LNCAP (cell line): ENCODE measurements at regions not wholly inside any gene's neighbourhood (a gene's known extent, or its start where the extent isn't known, plus 50 kb on each side); places are given as distances from the start of the nearest gene placed in this dataset.

Source experiments
- CTCF ChIP-seq: fragments of 450-650 bp; IDR thresholded peaks from 2 replicates; pipeline ENCODE4 v1.5.1; 2017; ENCODE audit warnings: mild to moderate bottlenecking

DNA sequence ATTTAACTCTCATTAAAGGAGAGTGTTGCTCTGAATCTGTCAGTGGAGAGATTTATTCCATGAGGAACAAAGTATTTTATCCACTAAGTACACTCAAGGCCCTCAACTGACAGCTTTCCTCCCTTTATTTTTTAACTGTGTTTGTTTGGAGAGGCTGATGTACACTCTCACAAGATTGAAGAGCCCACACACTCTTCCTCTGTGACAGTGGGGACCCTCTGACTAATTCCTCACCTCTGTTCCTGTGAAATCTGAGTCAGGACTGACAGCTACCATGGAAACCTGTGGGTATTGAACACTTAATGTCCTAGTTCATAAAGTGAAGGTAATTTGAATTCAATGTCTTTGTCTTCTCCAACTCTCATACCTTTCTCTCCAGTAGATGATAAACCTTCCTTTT, 189.8 kb upstream of the PITRM1 start:
- no peak for TF ChIP-seq CTCF

GRCh38 chr10:3361640-3362039, 189.1 kb upstream of the PITRM1 start:
- TF ChIP-seq CTCF = no peak

DNA sequence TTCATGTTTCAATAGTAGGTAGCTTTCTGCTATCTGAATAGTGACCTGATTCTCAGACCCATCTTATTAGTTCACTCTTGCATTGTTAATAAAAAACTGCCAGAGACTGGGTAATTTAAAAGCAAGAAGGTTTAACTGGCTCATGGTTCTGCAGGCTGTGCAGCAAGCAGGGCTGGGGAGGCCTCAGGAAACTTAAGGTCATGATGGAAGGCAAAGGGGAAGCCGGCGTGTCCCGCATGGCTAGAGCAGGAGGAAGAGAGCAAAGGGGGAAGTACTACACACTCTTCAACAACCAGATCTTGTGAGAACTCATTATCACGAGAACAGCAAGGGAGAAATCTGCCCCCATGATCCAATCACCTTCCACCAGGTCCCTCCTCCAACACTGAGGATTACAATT, 185.2 kb upstream of the PITRM1 start:
- no peak for TF ChIP-seq CTCF

DNA sequence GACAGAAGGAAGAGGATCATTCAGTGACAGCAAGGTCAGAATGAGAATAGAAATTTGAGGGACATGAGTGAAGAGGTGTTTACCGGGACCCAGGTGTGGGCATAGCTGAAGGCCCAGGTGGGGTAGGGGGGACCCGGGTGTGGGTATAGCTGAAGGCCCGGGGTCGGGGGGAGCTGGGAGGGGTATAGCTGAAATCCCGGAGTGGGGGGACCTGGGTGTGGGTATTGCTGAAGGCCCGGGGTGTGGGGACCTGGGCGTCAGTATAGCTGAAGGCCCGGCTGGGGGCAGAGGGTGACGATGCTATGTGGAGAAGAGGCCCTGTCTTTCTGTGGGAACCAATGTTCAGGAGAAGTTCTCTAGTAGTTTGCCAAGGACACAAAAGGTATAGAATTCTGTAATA, 183.0 kb upstream of the PITRM1 start:
- TF ChIP-seq CTCF = no peak

DNA sequence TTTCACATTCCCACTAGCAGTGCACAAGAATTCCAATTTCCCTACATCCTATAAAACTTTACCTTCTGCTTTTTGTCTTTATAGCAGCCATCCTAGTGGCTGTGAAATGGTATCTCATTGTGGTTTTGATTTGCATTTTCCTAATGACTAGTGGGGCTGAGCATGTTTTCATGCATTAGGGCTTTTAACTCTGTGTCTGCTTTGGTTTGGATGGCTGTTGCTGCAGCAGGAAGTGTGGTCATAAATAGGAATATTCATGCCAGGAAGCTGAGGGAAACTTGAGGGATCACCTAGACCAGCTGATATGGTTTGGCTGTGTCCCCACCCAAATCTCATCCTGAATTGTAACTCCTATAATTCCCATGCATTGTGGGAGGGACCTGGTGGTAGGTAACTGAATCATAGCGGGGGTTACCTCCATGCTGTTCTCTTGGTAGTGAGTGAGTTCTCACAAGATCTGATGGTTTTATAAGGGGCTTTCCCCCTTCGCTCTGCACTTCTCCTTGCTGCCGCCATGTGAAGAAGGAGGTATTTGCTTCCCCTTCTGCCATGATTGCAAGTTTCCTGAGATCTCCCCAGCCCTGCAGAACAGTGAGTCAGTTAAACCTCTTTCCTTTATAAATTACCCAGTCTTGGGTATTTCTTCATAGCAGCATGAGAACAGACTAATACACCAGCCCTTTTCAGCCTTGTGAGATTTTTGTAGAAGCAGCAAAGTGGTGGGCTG, 181.8 kb upstream of the PITRM1 start:
- TF ChIP-seq CTCF = no peak

DNA sequence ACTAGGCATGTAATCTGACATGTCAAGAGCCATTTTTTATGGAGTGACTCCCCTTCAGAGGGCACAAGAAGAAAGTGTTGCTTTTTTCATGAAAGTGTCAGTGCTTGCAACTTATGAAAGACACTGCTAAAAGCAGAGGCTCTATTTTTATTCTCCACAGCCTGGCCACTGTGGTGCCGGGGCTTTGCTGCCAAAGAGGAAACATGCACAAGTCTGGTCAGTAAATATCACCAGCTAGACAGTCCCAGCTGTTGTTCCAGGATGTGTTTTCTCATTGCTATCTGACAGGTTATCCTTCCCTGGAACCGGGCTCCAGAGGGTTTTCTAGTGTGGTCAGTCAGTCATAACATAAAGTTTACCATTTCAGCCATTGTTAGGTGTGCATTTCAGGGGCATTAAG, 180.7 kb upstream of the PITRM1 start:
- TF ChIP-seq CTCF = no peak

GRCh38 chr10:3350617-3351258, 178.2 kb upstream of the PITRM1 start:
- TF ChIP-seq CTCF = no peak
